HEK293 (cell line): ENCODE measurements at regions not wholly inside any gene's neighbourhood (a gene's known extent, or its start where the extent isn't known, plus 50 kb on each side); places are given as distances from the start of the nearest gene placed in this dataset.

Source experiments
- CTCF ChIA-PET: fragments of 350-600 bp; formaldehyde crosslinking; extraction: SDS; loops from one replicate; lab custom pipeline; 2021; ENCODE audit warnings: antibody characterized with exemption; lab: Yijun Ruan, JAX
- POLR2A ChIA-PET: fragments of 300-600 bp; formaldehyde crosslinking; extraction: SDS; loops from one replicate; lab custom pipeline; 2020; ENCODE audit warnings: antibody characterized with exemption, inconsistent platforms; lab: Yijun Ruan, JAX
- H3K27ac ChIP-seq: fragments of 200-500 bp; sonication (Bioruptor generic); 2 replicates; pipeline ENCODE4 v1.5.1; 2014; ENCODE audit warnings: low read depth, low read length, control low read depth, inconsistent platforms; ENCODE audit errors: extremely low read depth
- H3K36me3 ChIP-seq, 2 experiments: fragments of 200-500 bp in 1 of 2; sonication (Bioruptor generic) in 1 of 2; 1 replicate in 1 of 2; 2 replicates in 1 of 2; pipeline ENCODE4 v1.5.1; 2014 to 2017; ENCODE audit warnings: inconsistent platforms in 2 of 2, low read length in 2 of 2; ENCODE audit not compliant: control insufficient read depth in 2 of 2, insufficient read depth in 1 of 2
- H3K4me1 ChIP-seq: fragments of 200-500 bp; sonication (Bioruptor generic); 2 replicates; pipeline ENCODE4 v1.5.1; 2014; ENCODE audit warnings: mild to moderate bottlenecking, low read length, inconsistent platforms; ENCODE audit not compliant: control insufficient read depth, insufficient read depth
- H3K4me3 ChIP-seq: 2 replicates; pipeline ENCODE4 v1.5.1; 2011; ENCODE audit warnings: low read depth, mild to moderate bottlenecking, control low read depth, low read length, moderate library complexity
- H3K9me3 ChIP-seq: fragments of 200-500 bp; sonication (Bioruptor generic); 2 replicates; pipeline ENCODE4 v1.5.1; 2014; ENCODE audit warnings: low read depth, low read length, inconsistent platforms; ENCODE audit not compliant: control insufficient read depth, insufficient read depth
- MYNN ChIP-seq: fragments of 450-650 bp; formaldehyde crosslinking; IDR thresholded peaks from 2 replicates; pipeline ENCODE4 v1.5.1; 2016; ENCODE audit warnings: missing biosample characterization, missing genetic modification characterization, borderline replicate concordance
- TCF7L2 ChIP-seq: IDR thresholded peaks from 2 replicates; pipeline ENCODE4 v1.6.1; 2011; ENCODE audit warnings: low read depth, mild to moderate bottlenecking, inconsistent platforms, low read length, moderate library complexity, borderline replicate concordance
- YY2 ChIP-seq: fragments of 450-650 bp; formaldehyde crosslinking; IDR thresholded peaks from 2 replicates; pipeline ENCODE4 v1.5.1; 2016; ENCODE audit warnings: missing biosample characterization, missing genetic modification characterization
- ZBTB20 ChIP-seq: fragments of 450-650 bp; formaldehyde crosslinking; IDR thresholded peaks from 2 replicates; pipeline ENCODE4 v1.5.1; 2016; ENCODE audit warnings: missing biosample characterization, missing genetic modification characterization
- ZBTB48 ChIP-seq: fragments of 450-650 bp; formaldehyde crosslinking; IDR thresholded peaks from 2 replicates; pipeline ENCODE4 v1.5.1; 2016; ENCODE audit warnings: missing biosample characterization, missing genetic modification characterization
- ZFHX2 ChIP-seq: fragments of 450-650 bp; formaldehyde crosslinking; conservative IDR thresholded peaks from 2 replicates; pipeline ENCODE4 v1.5.1; 2016; ENCODE audit warnings: missing biosample characterization, missing genetic modification characterization
- ZNF239 ChIP-seq: fragments of 450-650 bp; formaldehyde crosslinking; IDR thresholded peaks from 2 replicates; pipeline ENCODE4 v1.5.1; 2016; ENCODE audit warnings: missing biosample characterization, missing genetic modification characterization
- ZNF266 ChIP-seq: fragments of 450-650 bp; formaldehyde crosslinking; IDR thresholded peaks from 2 replicates; pipeline ENCODE4 v1.5.1; 2016; ENCODE audit warnings: missing biosample characterization, missing genetic modification characterization, low read depth
- ZNF302 ChIP-seq: fragments of 450-650 bp; formaldehyde crosslinking; IDR thresholded peaks from 2 replicates; pipeline ENCODE4 v1.5.1; 2016; ENCODE audit warnings: missing biosample characterization, missing genetic modification characterization, low read depth
- ZNF423 ChIP-seq: fragments of 450-650 bp; formaldehyde crosslinking; IDR thresholded peaks from 2 replicates; pipeline ENCODE4 v1.5.1; 2016; ENCODE audit warnings: missing biosample characterization, missing genetic modification characterization
- ZNF473 ChIP-seq: fragments of 450-650 bp; formaldehyde crosslinking; IDR thresholded peaks from 2 replicates; pipeline ENCODE4 v1.5.1; 2017; ENCODE audit warnings: missing biosample characterization, missing genetic modification characterization
- ZNF518A ChIP-seq: fragments of 450-650 bp; formaldehyde crosslinking; conservative IDR thresholded peaks from 2 replicates; pipeline ENCODE4 v1.5.1; 2016; ENCODE audit warnings: low read depth, missing biosample characterization, missing genetic modification characterization
- ZNF571 ChIP-seq: fragments of 450-650 bp; formaldehyde crosslinking; IDR thresholded peaks from 2 replicates; pipeline ENCODE4 v1.5.0; 2017; ENCODE audit warnings: missing biosample characterization, missing genetic modification characterization
- ZNF596 ChIP-seq: fragments of 450-650 bp; IDR thresholded peaks from 2 replicates; pipeline ENCODE4 v1.5.0; 2018; ENCODE audit warnings: missing biosample characterization, mild to moderate bottlenecking, missing genetic modification characterization, moderate library complexity
- ZNF610 ChIP-seq: fragments of 450-650 bp; formaldehyde crosslinking; IDR thresholded peaks from 2 replicates; pipeline ENCODE4 v1.5.1; 2016; ENCODE audit warnings: missing biosample characterization, missing genetic modification characterization, borderline replicate concordance
- ZNF626 ChIP-seq: fragments of 450-650 bp; sonication (Bioruptor Pico); formaldehyde crosslinking; IDR thresholded peaks from 2 replicates; pipeline ENCODE4 v1.5.1; 2018; ENCODE audit warnings: missing biosample characterization, missing genetic modification characterization, inconsistent platforms
- ZNF639 ChIP-seq: fragments of 450-650 bp; formaldehyde crosslinking; IDR thresholded peaks from 2 replicates; pipeline ENCODE4 v1.5.1; 2016; ENCODE audit warnings: missing biosample characterization, missing genetic modification characterization
- ZNF677 ChIP-seq: fragments of 450-650 bp; IDR thresholded peaks from 2 replicates; pipeline ENCODE4 v1.5.0; 2018; ENCODE audit warnings: missing biosample characterization, mild to moderate bottlenecking, missing genetic modification characterization, moderate library complexity
- ZNF785 ChIP-seq: fragments of 450-650 bp; formaldehyde crosslinking; IDR thresholded peaks from 2 replicates; pipeline ENCODE4 v1.5.1; 2016; ENCODE audit warnings: missing biosample characterization, missing genetic modification characterization
- ZNF843 ChIP-seq: fragments of 450-650 bp; formaldehyde crosslinking; IDR thresholded peaks from 2 replicates; pipeline ENCODE4 v1.5.1; 2016; ENCODE audit warnings: missing biosample characterization, missing genetic modification characterization
- ZSCAN30 ChIP-seq: fragments of 450-650 bp; IDR thresholded peaks from 2 replicates; pipeline ENCODE4 v1.5.1; 2018; ENCODE audit warnings: missing biosample characterization, mild to moderate bottlenecking, missing genetic modification characterization, moderate library complexity

GRCh38 chr18:60883587-60883986 lies 449.6 kb upstream of the CDH20 start:
- POLR2A ChIA-PET, result no interaction called here
- no peak overlapping the region for H3K27ac ChIP-seq

GRCh38 chr18:60888071-60888624 lies 445.1 kb upstream of the CDH20 start:
- Histone ChIP-seq H3K4me1 (peaks cover 2% of the 10 kb centered on the region), H3K4me3 (no peak overlapping the region), H3K27ac (no peak overlapping the region), H3K9me3 (no peaks in the 10 kb centered on the region), H3K36me3 (no peaks in the 10 kb centered on the region)
- CTCF ChIA-PET, result interaction anchor here (0.6 kb wide), 1 partner anchor 118 kb away, joined by 3 read pairs; no protein-coding TSS in a partner anchor
- POLR2A ChIA-PET, result interaction anchor here (1.3 kb wide), 1 partner anchor 987 kb away, joined by 4 read pairs; no protein-coding TSS in a partner anchor
- TF ChIP-seq ZNF239, result no peak
- TF ChIP-seq MYNN (tag by site-specific recombination), result no peak
- TF ChIP-seq ZFHX2 (tag by site-specific recombination), result no peak
- no peak for TF ChIP-seq ZNF610
- no peak for TF ChIP-seq ZNF302 (tag by site-specific recombination)
- TF ChIP-seq ZNF473 (tag by site-specific recombination), result no peak
- no peak for TF ChIP-seq ZNF639 (tag by site-specific recombination)
- TF ChIP-seq TCF7L2, result no peak
- no peak for TF ChIP-seq ZNF596 (tag by site-specific recombination)
- TF ChIP-seq ZNF677 (tag by site-specific recombination), result no peak

More at GRCh38 chr18:60883587-60883986, 449.6 kb upstream of the CDH20 start:
- H3K9me3 ChIP-seq, result no peaks in the 10 kb centered on the region
- no peaks in the 10 kb centered on the region for H3K36me3 ChIP-seq
- no peaks in the 10 kb centered on the region for H3K4me1 ChIP-seq
- CTCF ChIA-PET, result interaction anchor here (0.6 to 0.7 kb wide), 2 partner anchors 76 to 1056 kb away, joined by 3 read pairs; no protein-coding TSS in a partner anchor
- no peak for TF ChIP-seq ZNF518A (tag by site-specific recombination)
- TF ChIP-seq ZNF785, result no peak
- no peak for TF ChIP-seq ZSCAN30 (tag by site-specific recombination)
- no peak for TF ChIP-seq ZNF423 (tag by site-specific recombination)
- no peak for TF ChIP-seq ZNF626 (tag by site-specific recombination)
- no peak for TF ChIP-seq ZNF302 (tag by site-specific recombination)
- TF ChIP-seq ZBTB48 (tag by site-specific recombination), result no peak
- H3K4me3 ChIP-seq, result no peak overlapping the region

GRCh38 chr18:60889442-60889841 lies 443.8 kb upstream of the CDH20 start:
- ChIA-PET POLR2A (interaction anchor here (1.3 kb wide), 1 partner anchor 989 kb away, joined by 4 read pairs; no protein-coding TSS in a partner anchor), CTCF (no interaction called here)
- TF ChIP-seq ZNF571 (no peak), ZNF266 (tag by site-specific recombination) (no peak), ZNF843 (no peak), ZBTB20 (tag by site-specific recombination) (no peak), YY2 (tag by site-specific recombination) (no peak)

More at GRCh38 chr18:60889442-60889841, 443.8 kb upstream of the CDH20 start:
- H3K4me3 ChIP-seq, result no peak overlapping the region
- no peak overlapping the region for H3K27ac ChIP-seq
- H3K36me3 ChIP-seq, result no peaks in the 10 kb centered on the region
- peaks cover 15% of the 10 kb centered on the region for H3K4me1 ChIP-seq
- no peaks in the 10 kb centered on the region for H3K9me3 ChIP-seq
